Stimulated activated naive CD8-positive, alpha-beta T cell treated with anti-CD3 and anti-CD28 coated beads, Interleukin-15, amount 100 ng/mL, for 72 hours (primary cell): ENCODE measurements at regions not wholly inside any gene's neighbourhood (a gene's known extent, or its start where the extent isn't known, plus 50 kb on each side); places are given as distances from the start of the nearest gene placed in this dataset.

Experiments
- ATAC-seq: fragments of 150-1000 bp; cut with Tn5 transposase; 2 replicates; pipeline ENCODE4 v1.10.0; 2021; ENCODE audit warnings: mild to moderate bottlenecking, moderate library complexity
- DNase-seq, 2 donors: peaks; one replicate each; pipeline ENCODE4 v3.0.0; 2021 to 2022
- H3K27ac Mint-ChIP-seq, 2 donors: one replicate each; pipeline ENCODE4 v1.8.0; 2022; ENCODE audit warnings: mild to moderate bottlenecking in 2 of 2, mixed read lengths in 2 of 2, moderate library complexity in 2 of 2
- H3K27me3 Mint-ChIP-seq: one replicate; pipeline ENCODE4 v1.8.0; 2022; ENCODE audit warnings: mixed read lengths
- H3K4me1 Mint-ChIP-seq: one replicate; pipeline ENCODE4 v1.8.0; 2022; ENCODE audit warnings: mild to moderate bottlenecking, mixed read lengths
- H3K4me3 Mint-ChIP-seq, 2 donors: one replicate each; pipeline ENCODE4 v1.8.0; 2022; ENCODE audit warnings: mild to moderate bottlenecking in 2 of 2, mixed read lengths in 2 of 2, moderate library complexity in 1 of 2
- H3K9me3 Mint-ChIP-seq, 2 donors: one replicate each; pipeline ENCODE4 v1.8.0; 2022; ENCODE audit warnings: mixed read lengths in 2 of 2

- peaks cover 50% of the 10 kb centered on the region for H3K4me1 Mint-ChIP-seq
- no peak for DNase-seq
- H3K4me3 Mint-ChIP-seq: no peak overlapping the region
- no peak for ATAC-seq
- no peaks in the 10 kb centered on the region for H3K27me3 Mint-ChIP-seq
- H3K9me3 Mint-ChIP-seq: no peaks in the 10 kb centered on the region
- H3K27ac Mint-ChIP-seq: peak overlapping the region; percentile 47 to 72
Observed at GRCh38 chr2:234324116-234324515, 172.8 kb downstream of the ARL4C start.

- DNase-seq: no peak
- Mint-ChIP-seq H3K27me3 (no peaks in the 10 kb centered on the region), H3K27ac (peak overlapping the region in 1 of 2 donors; percentile 69), H3K4me1 (peaks cover 42% of the 10 kb centered on the region), H3K9me3 (no peaks in the 10 kb centered on the region), H3K4me3 (no peak overlapping the region)
- no peak for ATAC-seq
Observed at GRCh38 chr2:234322766-234323465, 174.0 kb downstream of the ARL4C start.

GRCh38 chr2:234320066-234320465 lies 176.8 kb downstream of the ARL4C start:
- Mint-ChIP-seq H3K27ac (no peak overlapping the region), H3K9me3 (no peaks in the 10 kb centered on the region), H3K4me3 (no peak overlapping the region), H3K4me1 (peaks cover 38% of the 10 kb centered on the region), H3K27me3 (no peaks in the 10 kb centered on the region)
- DNase-seq (no peak), ATAC-seq (no peak)

GRCh38 chr2:234318361-234318760 lies 178.5 kb downstream of the ARL4C start:
- H3K27me3 Mint-ChIP-seq: no peaks in the 10 kb centered on the region
- peak overlapping the region in 1 of 2 donors; percentile 75 for H3K27ac Mint-ChIP-seq
- no peaks in the 10 kb centered on the region for H3K9me3 Mint-ChIP-seq
- ATAC-seq (no peak), DNase-seq (no peak)
- H3K4me3 Mint-ChIP-seq: no peak overlapping the region
- H3K4me1 Mint-ChIP-seq: peaks cover 27% of the 10 kb centered on the region

- Mint-ChIP-seq H3K27me3 (no peaks in the 10 kb centered on the region), H3K9me3 (peaks cover 0 to 12% of the 10 kb centered on the region in 2 donors), H3K4me3 (no peak overlapping the region), H3K27ac (peak overlapping the region; percentile 17 to 65), H3K4me1 (peaks cover 35% of the 10 kb centered on the region)
- DNase-seq: no peak
- ATAC-seq: no peak
Observed at GRCh38 chr2:234313558-234313957, 183.3 kb downstream of the ARL4C start.

GRCh38 chr2:234310166-234310565 lies 186.7 kb downstream of the ARL4C start:
- no peak overlapping the region for H3K4me3 Mint-ChIP-seq
- H3K27ac Mint-ChIP-seq: no peak overlapping the region
- H3K27me3 Mint-ChIP-seq: no peaks in the 10 kb centered on the region
- no peak for DNase-seq
- ATAC-seq: no peak
- peaks cover 61% of the 10 kb centered on the region for H3K4me1 Mint-ChIP-seq
- H3K9me3 Mint-ChIP-seq: peaks cover 0 to 19% of the 10 kb centered on the region in 2 donors

GRCh38 chr2:234309431-234309830 lies 187.4 kb downstream of the ARL4C start:
- DNase-seq: no peak
- H3K4me3 Mint-ChIP-seq: peak overlapping the region; percentile 41 to 60
- peaks cover 68% of the 10 kb centered on the region for H3K4me1 Mint-ChIP-seq

GRCh38 chr2:234308813-234309195 lies 188.1 kb downstream of the ARL4C start:
- peak overlapping the region; percentile 41 to 60 for H3K4me3 Mint-ChIP-seq
- ATAC-seq (peak; percentile 96), DNase-seq (peak; percentile 69 to 85)
- peaks cover 71% of the 10 kb centered on the region for H3K4me1 Mint-ChIP-seq
- H3K27me3 Mint-ChIP-seq: no peaks in the 10 kb centered on the region
- H3K9me3 Mint-ChIP-seq: peaks cover 0 to 19% of the 10 kb centered on the region in 2 donors
- H3K27ac Mint-ChIP-seq: peak overlapping the region; percentile 84 to 96

More at GRCh38 chr2:234309431-234309830, 187.4 kb downstream of the ARL4C start:
- H3K27ac Mint-ChIP-seq: peak overlapping the region; percentile 84 to 96
- ATAC-seq: no peak
- H3K9me3 Mint-ChIP-seq: peaks cover 0 to 19% of the 10 kb centered on the region in 2 donors
- H3K27me3 Mint-ChIP-seq: no peaks in the 10 kb centered on the region

- DNase-seq (no peak), ATAC-seq (peak; percentile 36)
- no peaks in the 10 kb centered on the region for H3K27me3 Mint-ChIP-seq
- H3K4me1 Mint-ChIP-seq: peaks cover 66% of the 10 kb centered on the region
- H3K9me3 Mint-ChIP-seq: peaks cover 0 to 19% of the 10 kb centered on the region in 2 donors
- H3K4me3 Mint-ChIP-seq: peak overlapping the region; percentile 41 to 60
- peak overlapping the region; percentile 84 to 96 for H3K27ac Mint-ChIP-seq
Observed at GRCh38 chr2:234308073-234308812, 188.6 kb downstream of the ARL4C start.

- ATAC-seq: no peak
- Mint-ChIP-seq H3K27ac (peak overlapping the region in 1 of 2 donors; percentile 53), H3K4me1 (peaks cover 69% of the 10 kb centered on the region), H3K9me3 (peaks cover 0 to 19% of the 10 kb centered on the region in 2 donors), H3K27me3 (no peaks in the 10 kb centered on the region), H3K4me3 (no peak overlapping the region)
- no peak for DNase-seq
Observed at GRCh38 chr2:234307322-234307961, 189.4 kb downstream of the ARL4C start.

GRCh38 chr2:234306426-234307173 lies 190.3 kb downstream of the ARL4C start:
- DNase-seq: peak in 1 of 2 donors; percentile 29
- ATAC-seq: no peak
- Mint-ChIP-seq H3K27ac (no peak overlapping the region), H3K4me1 (peaks cover 77% of the 10 kb centered on the region), H3K27me3 (no peaks in the 10 kb centered on the region), H3K9me3 (peaks cover 0 to 19% of the 10 kb centered on the region in 2 donors), H3K4me3 (no peak overlapping the region)

- no peak for ATAC-seq
- H3K4me3 Mint-ChIP-seq: no peak overlapping the region
- H3K4me1 Mint-ChIP-seq: peaks cover 85% of the 10 kb centered on the region
- peak overlapping the region in 1 of 2 donors; percentile 55 for H3K27ac Mint-ChIP-seq
- H3K27me3 Mint-ChIP-seq: no peaks in the 10 kb centered on the region
- H3K9me3 Mint-ChIP-seq: peaks cover 0 to 19% of the 10 kb centered on the region in 2 donors
- DNase-seq: no peak
Observed at GRCh38 chr2:234305846-234306245, 191.0 kb downstream of the ARL4C start.

- H3K4me3 Mint-ChIP-seq: no peak overlapping the region
- no peaks in the 10 kb centered on the region for H3K27me3 Mint-ChIP-seq
- no peak for ATAC-seq
- no peak for DNase-seq
- peaks cover 0 to 17% of the 10 kb centered on the region in 2 donors for H3K9me3 Mint-ChIP-seq
- peak overlapping the region in 1 of 2 donors; percentile 16 for H3K27ac Mint-ChIP-seq
- peaks cover 86% of the 10 kb centered on the region for H3K4me1 Mint-ChIP-seq
Observed at GRCh38 chr2:234304950-234305349, 191.9 kb downstream of the ARL4C start.

- no peak overlapping the region for H3K27ac Mint-ChIP-seq
Observed at GRCh38 chr2:234302664-234302991, 194.3 kb downstream of the ARL4C start.

More at GRCh38 chr2:234302664-234302991, 194.3 kb downstream of the ARL4C start:
- H3K27me3 Mint-ChIP-seq: no peaks in the 10 kb centered on the region
- H3K4me3 Mint-ChIP-seq: no peak overlapping the region
- H3K4me1 Mint-ChIP-seq: peaks cover 82% of the 10 kb centered on the region
- ATAC-seq (no peak), DNase-seq (no peak)
- H3K9me3 Mint-ChIP-seq: peaks cover 0 to 7% of the 10 kb centered on the region in 2 donors
